Panc1 (cell line): ENCODE measurements at regions not wholly inside any gene's neighbourhood (a gene's known extent, or its start where the extent isn't known, plus 50 kb on each side); places are given as distances from the start of the nearest gene placed in this dataset.

Source experiments
- ATAC-seq: fragments of 200-7000 bp; cut with Tn5 transposase; 2 replicates; pipeline ENCODE4 v1.9.1; 2020; ENCODE audit warnings: mild to moderate bottlenecking, moderate library complexity
- BruUV-seq: library from RNA; stranded (reverse); fragments of 400-500 nt; replicated peaks from 2 replicates; lab custom pipeline; 2021; lab: Mats Ljungman, UMichigan
- CTCF ChIA-PET: fragments of 300-600 bp; sonication (Branson Sonifier 250); formaldehyde crosslinking; loops from one replicate; lab custom pipeline; 2022; ENCODE audit warnings: antibody characterized with exemption; lab: Charles Lee
- POLR2A ChIA-PET: fragments of 300-600 bp; sonication (Branson Sonifier 250); formaldehyde crosslinking; loops from one replicate; lab custom pipeline; 2022; ENCODE audit warnings: antibody characterized with exemption; lab: Charles Lee
- DNase-seq: peaks from one replicate; pipeline ENCODE4 v3.0.0-alpha.2; 2010; ENCODE audit warnings: low read depth, low spot score
- H3K27ac ChIP-seq: 2 replicates; pipeline ENCODE4 v1.5.1; 2011; ENCODE audit warnings: mild to moderate bottlenecking, low read length, inconsistent platforms
- H3K27me3 ChIP-seq: fragments of 200-500 bp; sonication (Bioruptor generic); 2 replicates; pipeline ENCODE4 v1.6.0; 2014; ENCODE audit warnings: low read length, inconsistent platforms; ENCODE audit not compliant: control insufficient read depth, insufficient read depth
- H3K36me3 ChIP-seq: fragments of 200-500 bp; sonication (Bioruptor generic); 2 replicates; pipeline ENCODE4 v1.5.1; 2014; ENCODE audit warnings: inconsistent platforms, mild to moderate bottlenecking, low read length, moderate library complexity; ENCODE audit not compliant: control insufficient read depth, insufficient read depth
- H3K4me1 ChIP-seq: 2 replicates; pipeline ENCODE4 v1.5.1; 2011; ENCODE audit warnings: inconsistent platforms, mild to moderate bottlenecking, low read length, moderate library complexity; ENCODE audit not compliant: control insufficient read depth, insufficient read depth
- H3K4me3 ChIP-seq, 2 experiments: 2 replicates each; pipeline ENCODE4 v1.5.1; 2011 to 2012; ENCODE audit warnings: low read depth in 2 of 2, low read length in 2 of 2, mild to moderate bottlenecking in 2 of 2, inconsistent platforms in 1 of 2, moderate library complexity in 1 of 2
- H3K9me3 ChIP-seq: fragments of 200-500 bp; sonication (Bioruptor generic); 2 replicates; pipeline ENCODE4 v1.5.1; 2014; ENCODE audit warnings: low read depth, mild to moderate bottlenecking, inconsistent platforms, low read length, moderate library complexity; ENCODE audit not compliant: control insufficient read depth, insufficient read depth
- POLR2AphosphoS5 ChIP-seq: IDR thresholded peaks from 2 replicates; pipeline ENCODE4 v1.6.1; 2012; ENCODE audit warnings: mild to moderate bottlenecking, low read depth, low read length, moderate library complexity
- SIN3A ChIP-seq: IDR thresholded peaks from 2 replicates; pipeline ENCODE4 v1.6.1; 2012; ENCODE audit warnings: low read depth, mild to moderate bottlenecking, low read length, moderate library complexity, borderline replicate concordance; ENCODE audit not compliant: insufficient read depth
- TCF7L2 ChIP-seq: IDR thresholded peaks from 2 replicates; pipeline ENCODE4 v1.6.1; 2011; ENCODE audit warnings: mild to moderate bottlenecking, low read depth, low read length, inconsistent platforms
- in situ Hi-C: cut with HindIII; loops from 2 replicates; pipeline ENCODE4 v1.10.0; 2016; ENCODE audit warnings: low sequenced_read_pairs, low pct_unique_long_range_greater_than_20kb
- intact Hi-C: fragments of 100-400 bp; cut with micrococcal nuclease; formaldehyde crosslinking; loops from one replicate; pipeline ENCODE4 v1.10.0; 2022; ENCODE audit not compliant: unreplicated experiment
- TF ChIP-seq, protein P1 (sequence below), 2 experiments: IDR thresholded peaks; 2 replicates each; pipeline ENCODE4 v1.6.1; 2011 to 2012; ENCODE audit warnings: low read depth in 2 of 2, control low read depth in 1 of 2, low read length in 1 of 2, mild to moderate bottlenecking in 1 of 2, moderate library complexity in 1 of 2; ENCODE audit not compliant: insufficient read depth in 1 of 2
- TF ChIP-seq, protein P2 (sequence below): fragments of 450-650 bp; IDR thresholded peaks from 2 replicates; pipeline ENCODE4 v1.5.1; 2017; ENCODE audit warnings: mild to moderate bottlenecking

GRCh38 chr7:41793556-41793955 is 90.7 kb upstream of the INHBA start:
- Histone ChIP-seq H3K36me3 (no peaks in the 10 kb centered on the region), H3K27ac (no peak overlapping the region), H3K9me3 (no peaks in the 10 kb centered on the region), H3K27me3 (no peaks in the 10 kb centered on the region), H3K4me3 (no peak overlapping the region), H3K4me1 (no peaks in the 10 kb centered on the region)
- ChIA-PET POLR2A (no interaction called here), CTCF (no interaction called here)
- ATAC-seq (no peak), DNase-seq (no peak)
- in situ Hi-C loops (no loop called here), intact Hi-C loops (no loop called here)
- no TSS peak for BruUV-seq
- TF ChIP-seq, protein P1, sequence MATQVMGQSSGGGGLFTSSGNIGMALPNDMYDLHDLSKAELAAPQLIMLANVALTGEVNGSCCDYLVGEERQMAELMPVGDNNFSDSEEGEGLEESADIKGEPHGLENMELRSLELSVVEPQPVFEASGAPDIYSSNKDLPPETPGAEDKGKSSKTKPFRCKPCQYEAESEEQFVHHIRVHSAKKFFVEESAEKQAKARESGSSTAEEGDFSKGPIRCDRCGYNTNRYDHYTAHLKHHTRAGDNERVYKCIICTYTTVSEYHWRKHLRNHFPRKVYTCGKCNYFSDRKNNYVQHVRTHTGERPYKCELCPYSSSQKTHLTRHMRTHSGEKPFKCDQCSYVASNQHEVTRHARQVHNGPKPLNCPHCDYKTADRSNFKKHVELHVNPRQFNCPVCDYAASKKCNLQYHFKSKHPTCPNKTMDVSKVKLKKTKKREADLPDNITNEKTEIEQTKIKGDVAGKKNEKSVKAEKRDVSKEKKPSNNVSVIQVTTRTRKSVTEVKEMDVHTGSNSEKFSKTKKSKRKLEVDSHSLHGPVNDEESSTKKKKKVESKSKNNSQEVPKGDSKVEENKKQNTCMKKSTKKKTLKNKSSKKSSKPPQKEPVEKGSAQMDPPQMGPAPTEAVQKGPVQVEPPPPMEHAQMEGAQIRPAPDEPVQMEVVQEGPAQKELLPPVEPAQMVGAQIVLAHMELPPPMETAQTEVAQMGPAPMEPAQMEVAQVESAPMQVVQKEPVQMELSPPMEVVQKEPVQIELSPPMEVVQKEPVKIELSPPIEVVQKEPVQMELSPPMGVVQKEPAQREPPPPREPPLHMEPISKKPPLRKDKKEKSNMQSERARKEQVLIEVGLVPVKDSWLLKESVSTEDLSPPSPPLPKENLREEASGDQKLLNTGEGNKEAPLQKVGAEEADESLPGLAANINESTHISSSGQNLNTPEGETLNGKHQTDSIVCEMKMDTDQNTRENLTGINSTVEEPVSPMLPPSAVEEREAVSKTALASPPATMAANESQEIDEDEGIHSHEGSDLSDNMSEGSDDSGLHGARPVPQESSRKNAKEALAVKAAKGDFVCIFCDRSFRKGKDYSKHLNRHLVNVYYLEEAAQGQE (IDR thresholded peaks at IDR 0.05; ENCODE audit: insufficient read depth in 1 of 2, low read depth in 2 of 2, low read length in 1 of 2) = no peak
- TF ChIP-seq TCF7L2 (no peak), SIN3A (no peak), POLR2AphosphoS5 (no peak)
- TF ChIP-seq, protein P2, sequence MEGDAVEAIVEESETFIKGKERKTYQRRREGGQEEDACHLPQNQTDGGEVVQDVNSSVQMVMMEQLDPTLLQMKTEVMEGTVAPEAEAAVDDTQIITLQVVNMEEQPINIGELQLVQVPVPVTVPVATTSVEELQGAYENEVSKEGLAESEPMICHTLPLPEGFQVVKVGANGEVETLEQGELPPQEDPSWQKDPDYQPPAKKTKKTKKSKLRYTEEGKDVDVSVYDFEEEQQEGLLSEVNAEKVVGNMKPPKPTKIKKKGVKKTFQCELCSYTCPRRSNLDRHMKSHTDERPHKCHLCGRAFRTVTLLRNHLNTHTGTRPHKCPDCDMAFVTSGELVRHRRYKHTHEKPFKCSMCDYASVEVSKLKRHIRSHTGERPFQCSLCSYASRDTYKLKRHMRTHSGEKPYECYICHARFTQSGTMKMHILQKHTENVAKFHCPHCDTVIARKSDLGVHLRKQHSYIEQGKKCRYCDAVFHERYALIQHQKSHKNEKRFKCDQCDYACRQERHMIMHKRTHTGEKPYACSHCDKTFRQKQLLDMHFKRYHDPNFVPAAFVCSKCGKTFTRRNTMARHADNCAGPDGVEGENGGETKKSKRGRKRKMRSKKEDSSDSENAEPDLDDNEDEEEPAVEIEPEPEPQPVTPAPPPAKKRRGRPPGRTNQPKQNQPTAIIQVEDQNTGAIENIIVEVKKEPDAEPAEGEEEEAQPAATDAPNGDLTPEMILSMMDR = no peak

DNA sequence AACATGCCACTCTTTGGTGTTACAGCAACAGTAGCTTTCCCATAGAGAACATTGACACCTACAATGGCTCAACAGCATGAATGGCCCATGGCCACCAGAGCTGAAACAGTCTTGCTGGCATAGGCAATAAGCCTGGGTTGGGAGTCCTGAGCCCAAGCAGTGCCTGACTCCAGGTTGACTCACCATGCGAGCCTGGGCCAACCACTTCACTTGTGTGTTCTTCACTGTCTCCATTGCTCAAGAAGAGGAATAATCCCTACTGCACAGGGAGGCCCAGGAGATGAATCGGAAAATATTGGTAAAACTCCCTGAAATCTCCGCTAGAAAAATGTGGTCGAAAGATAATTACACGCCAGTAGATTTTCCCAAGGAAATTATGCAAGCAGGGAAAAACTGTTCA is 89.2 kb upstream of the INHBA start:
- Histone ChIP-seq H3K27ac (no peak overlapping the region), H3K27me3 (no peaks in the 10 kb centered on the region), H3K4me3 (no peak overlapping the region), H3K9me3 (no peaks in the 10 kb centered on the region), H3K4me1 (no peaks in the 10 kb centered on the region), H3K36me3 (no peaks in the 10 kb centered on the region)
- intact Hi-C loops = no loop called here
- in situ Hi-C loops = no loop called here
- ChIA-PET CTCF (no interaction called here), POLR2A (interaction anchor here (0.6 kb wide), 1 partner anchor 937 kb away, joined by 9 read pairs; no protein-coding TSS in a partner anchor)
- TF ChIP-seq SIN3A = no peak
- no peak for TF ChIP-seq POLR2AphosphoS5
- TF ChIP-seq, protein P1 (IDR thresholded peaks at IDR 0.05; ENCODE audit: insufficient read depth in 1 of 2, low read depth in 2 of 2, low read length in 1 of 2) = no peak
- TF ChIP-seq, protein P2 = no peak
- TF ChIP-seq TCF7L2 = no peak
- ATAC-seq = no peak
- no peak for DNase-seq
- BruUV-seq = no TSS peak
